Hepatocyte (in vitro differentiated cells): ENCODE measurements at regions not wholly inside any gene's neighbourhood (a gene's known extent, or its start where the extent isn't known, plus 50 kb on each side); places are given as distances from the start of the nearest gene placed in this dataset.

Experiments used
- DNase-seq: peaks from one replicate; pipeline ENCODE4 v3.0.0-alpha.2; 2016; ENCODE audit warnings: low spot score
- H2AFZ ChIP-seq: fragments of 200-600 bp; sonication (generic); 2 replicates; pipeline ENCODE4 v1.6.0; 2016; ENCODE audit warnings: antibody characterized with exemption, mild to moderate bottlenecking
- H3K27ac ChIP-seq: fragments of 200-600 bp; sonication (generic); 2 replicates; pipeline ENCODE4 v1.5.1; 2016; ENCODE audit warnings: mild to moderate bottlenecking
- H3K27me3 ChIP-seq: fragments of 200-600 bp; sonication (generic); 2 replicates; pipeline ENCODE4 v1.6.1; 2016
- H3K36me3 ChIP-seq: fragments of 200-600 bp; sonication (generic); replicated peaks from 2 replicates; pipeline ENCODE4 v1.5.1; 2016; ENCODE audit warnings: low read depth; ENCODE audit not compliant: insufficient read depth
- H3K4me1 ChIP-seq: fragments of 200-600 bp; sonication (generic); 2 replicates; pipeline ENCODE4 v1.5.1; 2016; ENCODE audit warnings: mild to moderate bottlenecking, moderate library complexity; ENCODE audit not compliant: insufficient read depth
- H3K4me2 ChIP-seq: fragments of 200-600 bp; sonication (generic); 2 replicates; pipeline ENCODE4 v1.6.0; 2016
- H3K4me3 ChIP-seq: fragments of 200-600 bp; sonication (generic); 2 replicates; pipeline ENCODE4 v1.5.1; 2016; ENCODE audit warnings: mild to moderate bottlenecking
- H3K79me2 ChIP-seq: fragments of 200-600 bp; sonication (generic); 2 replicates; pipeline ENCODE4 v1.6.0; 2017; ENCODE audit warnings: mild to moderate bottlenecking
- H3K9me2 ChIP-seq: fragments of 200-600 bp; sonication (generic); replicated peaks from 2 replicates; pipeline ENCODE4 v1.6.0; 2017; ENCODE audit warnings: mild to moderate bottlenecking; ENCODE audit not compliant: insufficient read depth
- H3K9me3 ChIP-seq: fragments of 200-600 bp; sonication (generic); 2 replicates; pipeline ENCODE4 v1.5.1; 2016; ENCODE audit warnings: low read depth, mild to moderate bottlenecking
- H4K20me1 ChIP-seq: fragments of 200-600 bp; sonication (generic); 2 replicates; pipeline ENCODE4 v1.6.0; 2016; ENCODE audit warnings: mild to moderate bottlenecking; ENCODE audit not compliant: insufficient read depth, poor library complexity, severe bottlenecking
- EZH2 ChIP-seq: fragments of 200-600 bp; sonication (generic); IDR thresholded peaks from 2 replicates; pipeline ENCODE4 v1.6.1; 2016; ENCODE audit warnings: antibody characterized with exemption, mild to moderate bottlenecking, borderline replicate concordance
- EZH2phosphoT487 ChIP-seq: fragments of 200-600 bp; sonication (generic); IDR thresholded peaks from one replicate; pipeline ENCODE4 v1.6.1; 2018; ENCODE audit warnings: antibody characterized with exemption, mild to moderate bottlenecking, low read depth, moderate library complexity; ENCODE audit not compliant: unreplicated experiment, severe bottlenecking
- WGBS: methylation state at CpG from one replicate; pipeline ENCODE4 v1.1.6; 2016; ENCODE audit warnings: low lambda C conversion rate; ENCODE audit errors: missing lambda C conversion rate; 5-methylcytosine and 5-hydroxymethylcytosine counted together
- TF ChIP-seq, protein P1 (sequence below): fragments of 200-600 bp; sonication (generic); IDR thresholded peaks from 2 replicates; pipeline ENCODE4 v1.5.1; 2016; ENCODE audit warnings: antibody characterized with exemption, mild to moderate bottlenecking; ENCODE audit not compliant: poor library complexity

GRCh38 chr3:53969086-53969485 lies 77.4 kb upstream of the SELENOK start:
- Histone ChIP-seq H3K36me3 (no peaks in the 10 kb centered on the region), H3K27me3 (no peaks in the 10 kb centered on the region), H3K27ac (no peak overlapping the region), H2AFZ (no peak overlapping the region), H3K79me2 (no peaks in the 10 kb centered on the region), H3K9me3 (no peaks in the 10 kb centered on the region), H3K9me2 (no peaks in the 10 kb centered on the region), H3K4me1 (no peaks in the 10 kb centered on the region), H3K4me3 (no peak overlapping the region), H3K4me2 (no peak overlapping the region), H4K20me1 (no peaks in the 10 kb centered on the region)
- WGBS: 88% methylated on average over 7 of the region's 7 CpGs
- no peak for TF ChIP-seq EZH2
- no peak for DNase-seq

GRCh38 chr3:53965291-53965690 lies 73.6 kb upstream of the SELENOK start:
- TF ChIP-seq EZH2phosphoT487 (no peak), EZH2 (no peak)
- TF ChIP-seq, protein P1, sequence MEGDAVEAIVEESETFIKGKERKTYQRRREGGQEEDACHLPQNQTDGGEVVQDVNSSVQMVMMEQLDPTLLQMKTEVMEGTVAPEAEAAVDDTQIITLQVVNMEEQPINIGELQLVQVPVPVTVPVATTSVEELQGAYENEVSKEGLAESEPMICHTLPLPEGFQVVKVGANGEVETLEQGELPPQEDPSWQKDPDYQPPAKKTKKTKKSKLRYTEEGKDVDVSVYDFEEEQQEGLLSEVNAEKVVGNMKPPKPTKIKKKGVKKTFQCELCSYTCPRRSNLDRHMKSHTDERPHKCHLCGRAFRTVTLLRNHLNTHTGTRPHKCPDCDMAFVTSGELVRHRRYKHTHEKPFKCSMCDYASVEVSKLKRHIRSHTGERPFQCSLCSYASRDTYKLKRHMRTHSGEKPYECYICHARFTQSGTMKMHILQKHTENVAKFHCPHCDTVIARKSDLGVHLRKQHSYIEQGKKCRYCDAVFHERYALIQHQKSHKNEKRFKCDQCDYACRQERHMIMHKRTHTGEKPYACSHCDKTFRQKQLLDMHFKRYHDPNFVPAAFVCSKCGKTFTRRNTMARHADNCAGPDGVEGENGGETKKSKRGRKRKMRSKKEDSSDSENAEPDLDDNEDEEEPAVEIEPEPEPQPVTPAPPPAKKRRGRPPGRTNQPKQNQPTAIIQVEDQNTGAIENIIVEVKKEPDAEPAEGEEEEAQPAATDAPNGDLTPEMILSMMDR: no peak
- Histone ChIP-seq H3K27me3 (no peaks in the 10 kb centered on the region), H2AFZ (no peak overlapping the region), H3K36me3 (no peaks in the 10 kb centered on the region), H3K27ac (no peak overlapping the region), H3K9me2 (no peaks in the 10 kb centered on the region), H3K4me2 (no peak overlapping the region), H3K4me1 (no peaks in the 10 kb centered on the region), H4K20me1 (no peaks in the 10 kb centered on the region), H3K79me2 (no peaks in the 10 kb centered on the region), H3K4me3 (no peak overlapping the region), H3K9me3 (no peaks in the 10 kb centered on the region)
- 67% methylated on average over 1 of the region's 1 CpG for WGBS
- DNase-seq: no peak

- H3K9me2 ChIP-seq: no peaks in the 10 kb centered on the region
- H3K27me3 ChIP-seq: peaks cover 12% of the 10 kb centered on the region
- no peaks in the 10 kb centered on the region for H3K9me3 ChIP-seq
- no peaks in the 10 kb centered on the region for H3K36me3 ChIP-seq
- H3K27ac ChIP-seq: no peak overlapping the region
- H3K79me2 ChIP-seq: no peaks in the 10 kb centered on the region
- 97% methylated on average over 10 of the region's 10 CpGs for WGBS
- H4K20me1 ChIP-seq: no peaks in the 10 kb centered on the region
- H2AFZ ChIP-seq: no peak overlapping the region
- DNase-seq: no peak
- H3K4me2 ChIP-seq: no peak overlapping the region
- H3K4me1 ChIP-seq: no peaks in the 10 kb centered on the region
- TF ChIP-seq EZH2phosphoT487: no peak
- no peak overlapping the region for H3K4me3 ChIP-seq
Observed at GRCh38 chr3:53957831-53958230, 66.2 kb upstream of the SELENOK start.

DNA sequence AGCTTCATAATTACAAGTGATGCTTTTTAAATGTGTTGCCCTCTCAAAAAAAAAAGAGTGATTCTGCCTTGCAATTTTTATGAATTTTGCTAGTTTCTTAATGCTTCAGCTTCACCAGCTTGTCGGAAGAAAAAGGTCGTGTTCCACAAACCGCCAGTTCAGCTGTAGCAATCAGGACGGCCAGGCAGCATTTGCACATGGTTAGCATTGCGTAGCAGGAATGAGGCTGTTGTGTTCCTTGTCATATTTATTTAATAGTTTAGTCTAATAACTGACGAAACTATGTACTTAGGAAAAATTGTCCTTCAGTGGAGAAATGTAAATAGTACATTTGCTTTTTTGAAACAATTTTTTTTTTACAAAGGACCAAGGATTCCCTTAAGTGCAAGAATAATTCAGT lies 64.9 kb upstream of the SELENOK start:
- Histone ChIP-seq H3K27ac (no peak overlapping the region), H3K9me2 (no peaks in the 10 kb centered on the region), H3K27me3 (peaks cover 12% of the 10 kb centered on the region), H3K36me3 (no peaks in the 10 kb centered on the region), H3K4me2 (no peak overlapping the region), H3K4me1 (no peaks in the 10 kb centered on the region), H3K79me2 (no peaks in the 10 kb centered on the region), H2AFZ (no peak overlapping the region), H3K9me3 (no peaks in the 10 kb centered on the region), H3K4me3 (no peak overlapping the region), H4K20me1 (no peaks in the 10 kb centered on the region)
- 85% methylated on average over 6 of the region's 6 CpGs for WGBS
- DNase-seq: no peak
- no peak for TF ChIP-seq EZH2phosphoT487
- TF ChIP-seq, protein P1: no peak
- no peak for TF ChIP-seq EZH2

GRCh38 chr3:53949541-53949940 lies 57.9 kb upstream of the SELENOK start:
- H3K9me3 ChIP-seq: peaks cover 3% of the 10 kb centered on the region

More at GRCh38 chr3:53949541-53949940, 57.9 kb upstream of the SELENOK start:
- H3K36me3 ChIP-seq: no peaks in the 10 kb centered on the region
- peaks cover 6% of the 10 kb centered on the region for H3K27me3 ChIP-seq
- H3K27ac ChIP-seq: no peak overlapping the region
- no peaks in the 10 kb centered on the region for H3K9me2 ChIP-seq
- H3K79me2 ChIP-seq: no peaks in the 10 kb centered on the region
- 60% methylated on average over 2 of the region's 2 CpGs for WGBS
- H4K20me1 ChIP-seq: no peaks in the 10 kb centered on the region
- TF ChIP-seq, protein P1: no peak
- TF ChIP-seq EZH2 (no peak), EZH2phosphoT487 (no peak)
- H2AFZ ChIP-seq: no peak overlapping the region
- H3K4me3 ChIP-seq: no peak overlapping the region
- H3K4me2 ChIP-seq: no peak overlapping the region
- no peak for DNase-seq
- H3K4me1 ChIP-seq: no peaks in the 10 kb centered on the region
